ENCODE measurements at regions not wholly inside any gene's neighbourhood (a gene's known extent, or its start where the extent isn't known, plus 50 kb on each side); places are given as distances from the start of the nearest gene placed in this dataset.
"Not testable (repeated sequence)": the region's sequence is repeated elsewhere in the genome, so short reads cannot be mapped to it uniquely, and the experiment has no call there.

DNA sequence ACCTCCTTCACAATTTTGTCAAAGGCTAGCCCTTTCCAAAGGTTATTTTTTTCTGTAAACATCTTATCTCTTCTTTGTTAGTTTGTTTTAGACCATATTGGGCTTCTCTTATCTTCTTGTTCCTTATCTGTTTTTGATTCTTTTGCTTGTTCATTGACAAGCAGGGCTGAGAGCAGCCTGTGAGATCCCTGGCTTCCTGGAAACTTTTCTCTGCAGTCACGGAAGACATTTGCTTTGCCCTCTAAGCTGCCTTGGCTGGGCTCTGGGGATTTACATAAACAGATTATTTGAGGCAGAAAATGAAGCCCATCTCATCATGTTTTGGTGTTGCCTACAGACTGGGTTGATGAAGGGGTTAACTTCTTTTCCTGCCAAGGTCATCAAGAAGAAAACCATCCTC lies 157.4 kb upstream of the AMOT start:
- DNase-seq, result no peak

DNA sequence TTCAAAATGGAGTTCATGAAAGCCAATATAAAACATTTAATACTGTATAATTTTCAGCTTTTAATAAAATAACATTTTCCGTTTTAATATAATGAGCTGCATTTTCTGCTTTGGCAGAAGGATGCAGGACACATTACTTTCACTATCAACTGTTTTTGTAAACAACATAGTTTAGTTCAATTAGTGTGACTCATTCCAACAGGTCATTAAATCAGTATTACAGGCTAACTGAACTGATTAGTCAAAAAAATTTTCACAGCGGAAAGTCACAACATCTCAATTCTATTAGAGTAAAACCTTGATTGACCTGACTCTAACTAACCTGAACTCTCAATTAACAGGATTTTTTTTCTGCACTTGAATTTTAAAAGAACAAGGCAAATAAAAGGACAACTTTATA lies 151.2 kb upstream of the AMOT start:
- no peak for DNase-seq

DNA sequence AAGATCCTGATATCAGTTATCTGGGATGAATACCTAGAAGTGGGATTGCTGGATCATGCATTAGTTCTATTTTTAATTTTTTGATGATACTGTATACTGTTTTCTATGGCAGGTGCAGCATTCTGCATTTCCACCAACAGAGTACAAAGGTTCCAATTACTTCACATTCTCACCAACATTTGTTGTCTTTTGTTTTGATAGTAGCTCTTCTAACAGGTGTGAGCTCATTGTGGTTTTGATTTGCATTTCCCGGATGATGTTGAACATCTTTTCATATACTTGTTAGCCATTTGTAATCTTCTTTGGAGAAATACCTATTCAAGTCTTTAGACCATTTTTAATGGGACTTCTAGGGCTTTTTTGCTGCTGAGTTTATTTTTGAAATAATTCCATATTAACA lies 139.2 kb upstream of the AMOT start:
- no peak for DNase-seq

DNA sequence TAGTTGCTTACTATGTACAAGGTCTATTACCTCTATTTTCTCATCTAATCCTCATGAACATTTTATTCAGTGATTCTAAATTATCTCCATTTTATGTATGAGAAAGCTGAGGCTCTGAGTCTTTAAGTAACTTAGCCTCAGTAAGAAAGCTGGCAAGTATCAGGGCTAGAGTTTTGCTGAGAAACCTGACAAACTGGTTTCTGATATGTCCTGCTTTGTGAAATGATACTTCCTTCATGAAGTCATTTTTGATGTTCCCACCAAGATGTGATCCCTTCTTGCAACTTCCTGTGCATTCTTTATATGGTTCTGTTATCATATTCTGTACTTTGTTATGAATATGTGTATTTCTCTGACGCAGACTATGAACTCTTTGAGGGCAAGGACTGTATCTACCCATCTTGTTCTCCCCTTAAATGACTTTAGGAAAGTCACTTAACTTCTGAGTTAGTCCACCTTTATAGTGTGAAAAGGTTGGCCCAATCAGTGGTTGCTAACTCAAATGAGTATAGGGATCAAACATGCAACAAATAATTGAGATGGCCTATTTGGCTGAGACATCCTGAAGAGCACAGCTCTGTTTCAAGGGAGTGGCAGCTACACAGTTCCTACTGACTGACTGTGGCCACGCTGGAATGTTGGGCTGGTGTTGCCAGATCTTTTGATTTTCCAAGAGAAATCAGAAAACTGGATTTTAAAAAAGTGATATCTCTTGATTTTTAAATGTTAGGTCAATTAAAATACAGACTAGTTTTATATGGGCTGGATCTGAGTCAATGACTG lies 127.9 kb upstream of the AMOT start:
- no peak for DNase-seq

DNA sequence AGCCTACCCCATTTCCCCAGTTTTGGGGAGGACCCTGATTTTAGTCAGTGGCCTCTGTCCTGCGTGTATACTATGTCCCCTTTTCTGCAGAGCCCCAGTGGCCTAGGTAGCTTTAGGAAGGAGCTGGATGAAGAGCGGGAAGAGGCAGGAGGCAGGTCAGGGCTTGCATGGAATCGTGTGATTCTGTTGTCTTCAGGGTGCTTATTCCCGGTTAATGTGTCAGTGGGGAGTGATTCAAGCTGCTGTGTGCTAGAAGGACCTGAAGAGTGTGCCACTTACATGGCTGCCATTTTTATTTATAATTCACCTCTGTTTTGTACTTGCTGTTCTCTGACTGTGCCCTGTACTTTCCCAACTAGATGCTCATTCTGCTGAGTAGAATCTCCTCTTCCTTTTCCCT lies 127.3 kb upstream of the AMOT start:
- DNase-seq, result no peak

- no peak for DNase-seq
Observed at GRCh38 chrX:112967341-112967740, 126.7 kb upstream of the AMOT start.

DNA sequence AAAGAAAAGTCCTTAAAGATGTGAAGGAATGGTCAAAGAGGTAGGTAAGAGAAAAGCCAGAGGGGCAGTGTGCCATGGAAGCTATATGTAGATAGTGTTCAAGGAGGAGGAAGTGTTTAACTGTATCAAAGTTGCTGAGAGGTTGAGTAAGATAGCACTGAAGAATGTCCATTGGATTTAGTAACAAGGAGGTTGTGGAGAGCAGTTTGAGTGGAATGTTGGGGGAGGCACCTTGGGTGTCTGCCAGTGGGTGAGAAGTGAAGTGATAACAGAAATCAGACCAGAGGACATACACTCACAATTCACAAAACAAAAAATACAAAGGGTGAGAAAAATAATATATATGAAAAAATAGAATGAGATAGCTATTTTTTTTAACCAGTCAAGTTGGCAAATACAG lies 121.3 kb upstream of the AMOT start:
- no peak for DNase-seq

- DNase-seq, result no peak
Observed at GRCh38 chrX:112947981-112948615, 107.5 kb upstream of the AMOT start.

- DNase-seq, result no peak
Observed at GRCh38 chrX:112946227-112946626, 105.6 kb upstream of the AMOT start.

GRCh38 chrX:112945826-112946225 lies 105.2 kb upstream of the AMOT start:
- DNase-seq, result no peak

GRCh38 chrX:112941209-112941837 lies 100.7 kb upstream of the AMOT start:
- DNase-seq, result no peak

DNA sequence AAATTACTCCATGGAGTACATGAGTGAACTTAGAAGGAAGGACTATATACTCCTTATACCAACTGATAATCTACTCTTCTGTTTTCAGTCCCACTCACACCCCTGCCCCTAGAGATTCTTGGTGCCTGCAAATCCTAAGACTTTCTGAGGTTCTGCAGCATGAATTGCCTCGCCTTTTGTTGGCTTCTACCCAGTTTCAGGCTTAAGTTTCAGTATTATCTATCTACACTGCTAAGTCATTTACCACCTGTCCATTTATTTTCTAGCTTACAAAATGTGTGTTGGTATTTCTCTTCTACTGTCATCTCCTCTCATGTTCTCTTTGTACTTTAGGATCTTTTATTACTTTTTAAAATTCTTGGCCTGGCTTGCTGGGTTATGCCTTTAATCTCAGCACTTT lies 94.4 kb upstream of the AMOT start:
- DNase-seq, result no peak

- no peak for DNase-seq
Observed at GRCh38 chrX:112931900-112932299, 91.3 kb upstream of the AMOT start.

- DNase-seq, result no peak
Observed at GRCh38 chrX:112931478-112931877, 90.8 kb upstream of the AMOT start.

- DNase-seq, result not testable (repeated sequence)
Observed at GRCh38 chrX:112923381-112923780, 82.8 kb upstream of the AMOT start.

- no peak for DNase-seq
Observed at GRCh38 chrX:112913807-112914206, 73.2 kb upstream of the AMOT start.

DNA sequence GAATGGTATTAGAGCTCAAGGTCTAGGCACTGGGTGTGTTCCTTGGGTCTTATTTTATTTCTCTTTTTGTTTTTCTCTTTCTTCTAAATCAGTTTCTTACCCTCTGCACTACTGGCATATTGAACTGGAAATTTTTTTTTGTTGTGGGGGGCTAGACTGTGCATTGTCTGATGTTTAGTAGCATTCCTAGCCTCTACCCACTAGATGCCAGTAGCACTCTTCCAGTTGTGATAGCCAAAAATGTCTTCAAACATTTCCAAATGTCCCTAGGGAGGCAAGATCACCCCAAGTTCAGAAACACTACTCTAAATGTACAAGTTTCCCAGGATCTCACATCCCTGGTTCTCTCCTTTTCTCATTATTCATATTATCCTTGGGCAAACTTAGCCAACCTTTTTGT lies 69.8 kb upstream of the AMOT start:
- DNase-seq, result no peak

- DNase-seq, result no peak
Observed at GRCh38 chrX:112901869-112902725, 61.5 kb upstream of the AMOT start.

DNA sequence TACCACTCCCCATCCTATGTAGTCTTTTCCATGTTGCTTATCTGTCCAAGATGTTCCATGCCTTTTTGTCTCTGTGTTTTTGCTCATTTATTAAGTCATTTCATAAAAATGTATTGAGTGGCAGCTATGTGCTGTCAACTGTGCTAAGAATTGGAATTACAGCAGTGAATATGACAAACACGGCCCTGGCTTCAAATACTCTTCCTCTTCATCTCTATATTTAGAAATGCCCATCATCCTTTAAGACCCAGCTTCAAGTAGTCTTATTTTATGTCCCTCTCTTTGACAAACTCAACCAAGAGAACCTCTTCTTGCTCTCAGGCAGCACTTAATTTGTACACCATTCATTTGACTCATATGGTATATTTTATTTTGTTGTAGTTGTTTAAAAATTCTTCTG lies 55.4 kb upstream of the AMOT start:
- DNase-seq, result no peak
